Prostate gland (tissue), 2 donors: ENCODE measurements at regions not wholly inside any gene's neighbourhood (a gene's known extent, or its start where the extent isn't known, plus 50 kb on each side); places are given as distances from the start of the nearest gene placed in this dataset.

Experiments
- CTCF ChIP-seq, 4 experiments: fragments of 200-600 bp in 2 of 4; fragments of 450-650 bp in 2 of 4; sonication (generic) in 2 of 4; IDR thresholded peaks; 1 replicate in 3 of 4; 2 replicates in 1 of 4; pipeline ENCODE4 v1.5.1; 2016 to 2019; ENCODE audit warnings: antibody characterized with exemption in 4 of 4, mild to moderate bottlenecking in 2 of 4, moderate library complexity in 2 of 4
- POLR2A ChIP-seq: fragments of 450-650 bp; IDR thresholded peaks from one replicate; pipeline ENCODE4 v1.6.1; 2016; ENCODE audit warnings: antibody characterized with exemption, mild to moderate bottlenecking

GRCh38 chrY:7543506-7543905 lies 632.0 kb upstream of the AMELY start:
- no peak for TF ChIP-seq POLR2A
- TF ChIP-seq CTCF (IDR thresholded peaks at IDR 0.05) = no peak
